ENCODE measurements at regions not wholly inside any gene's neighbourhood (a gene's known extent, or its start where the extent isn't known, plus 50 kb on each side); places are given as distances from the start of the nearest gene placed in this dataset.

DNA sequence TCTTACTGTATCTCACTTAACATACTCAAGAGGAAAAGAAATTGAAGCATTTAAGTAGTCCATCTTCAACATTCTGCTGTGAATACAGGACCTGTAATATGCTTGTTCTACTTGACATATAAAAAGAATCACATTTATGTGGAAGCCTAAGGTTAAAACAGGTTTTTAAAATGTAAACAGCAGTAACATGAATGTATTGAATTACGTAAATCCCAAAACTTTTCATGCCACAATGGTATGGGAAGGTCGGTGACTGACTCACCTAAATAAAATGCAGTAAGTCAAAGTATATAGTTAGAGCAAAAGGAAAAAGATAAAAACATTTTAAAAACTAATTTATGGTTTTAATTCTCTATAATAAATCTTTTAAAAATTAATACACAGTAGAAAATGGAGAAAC lies 115.7 kb upstream of the TJP1 start (continued):
- TF ChIP-seq, protein P1, sequence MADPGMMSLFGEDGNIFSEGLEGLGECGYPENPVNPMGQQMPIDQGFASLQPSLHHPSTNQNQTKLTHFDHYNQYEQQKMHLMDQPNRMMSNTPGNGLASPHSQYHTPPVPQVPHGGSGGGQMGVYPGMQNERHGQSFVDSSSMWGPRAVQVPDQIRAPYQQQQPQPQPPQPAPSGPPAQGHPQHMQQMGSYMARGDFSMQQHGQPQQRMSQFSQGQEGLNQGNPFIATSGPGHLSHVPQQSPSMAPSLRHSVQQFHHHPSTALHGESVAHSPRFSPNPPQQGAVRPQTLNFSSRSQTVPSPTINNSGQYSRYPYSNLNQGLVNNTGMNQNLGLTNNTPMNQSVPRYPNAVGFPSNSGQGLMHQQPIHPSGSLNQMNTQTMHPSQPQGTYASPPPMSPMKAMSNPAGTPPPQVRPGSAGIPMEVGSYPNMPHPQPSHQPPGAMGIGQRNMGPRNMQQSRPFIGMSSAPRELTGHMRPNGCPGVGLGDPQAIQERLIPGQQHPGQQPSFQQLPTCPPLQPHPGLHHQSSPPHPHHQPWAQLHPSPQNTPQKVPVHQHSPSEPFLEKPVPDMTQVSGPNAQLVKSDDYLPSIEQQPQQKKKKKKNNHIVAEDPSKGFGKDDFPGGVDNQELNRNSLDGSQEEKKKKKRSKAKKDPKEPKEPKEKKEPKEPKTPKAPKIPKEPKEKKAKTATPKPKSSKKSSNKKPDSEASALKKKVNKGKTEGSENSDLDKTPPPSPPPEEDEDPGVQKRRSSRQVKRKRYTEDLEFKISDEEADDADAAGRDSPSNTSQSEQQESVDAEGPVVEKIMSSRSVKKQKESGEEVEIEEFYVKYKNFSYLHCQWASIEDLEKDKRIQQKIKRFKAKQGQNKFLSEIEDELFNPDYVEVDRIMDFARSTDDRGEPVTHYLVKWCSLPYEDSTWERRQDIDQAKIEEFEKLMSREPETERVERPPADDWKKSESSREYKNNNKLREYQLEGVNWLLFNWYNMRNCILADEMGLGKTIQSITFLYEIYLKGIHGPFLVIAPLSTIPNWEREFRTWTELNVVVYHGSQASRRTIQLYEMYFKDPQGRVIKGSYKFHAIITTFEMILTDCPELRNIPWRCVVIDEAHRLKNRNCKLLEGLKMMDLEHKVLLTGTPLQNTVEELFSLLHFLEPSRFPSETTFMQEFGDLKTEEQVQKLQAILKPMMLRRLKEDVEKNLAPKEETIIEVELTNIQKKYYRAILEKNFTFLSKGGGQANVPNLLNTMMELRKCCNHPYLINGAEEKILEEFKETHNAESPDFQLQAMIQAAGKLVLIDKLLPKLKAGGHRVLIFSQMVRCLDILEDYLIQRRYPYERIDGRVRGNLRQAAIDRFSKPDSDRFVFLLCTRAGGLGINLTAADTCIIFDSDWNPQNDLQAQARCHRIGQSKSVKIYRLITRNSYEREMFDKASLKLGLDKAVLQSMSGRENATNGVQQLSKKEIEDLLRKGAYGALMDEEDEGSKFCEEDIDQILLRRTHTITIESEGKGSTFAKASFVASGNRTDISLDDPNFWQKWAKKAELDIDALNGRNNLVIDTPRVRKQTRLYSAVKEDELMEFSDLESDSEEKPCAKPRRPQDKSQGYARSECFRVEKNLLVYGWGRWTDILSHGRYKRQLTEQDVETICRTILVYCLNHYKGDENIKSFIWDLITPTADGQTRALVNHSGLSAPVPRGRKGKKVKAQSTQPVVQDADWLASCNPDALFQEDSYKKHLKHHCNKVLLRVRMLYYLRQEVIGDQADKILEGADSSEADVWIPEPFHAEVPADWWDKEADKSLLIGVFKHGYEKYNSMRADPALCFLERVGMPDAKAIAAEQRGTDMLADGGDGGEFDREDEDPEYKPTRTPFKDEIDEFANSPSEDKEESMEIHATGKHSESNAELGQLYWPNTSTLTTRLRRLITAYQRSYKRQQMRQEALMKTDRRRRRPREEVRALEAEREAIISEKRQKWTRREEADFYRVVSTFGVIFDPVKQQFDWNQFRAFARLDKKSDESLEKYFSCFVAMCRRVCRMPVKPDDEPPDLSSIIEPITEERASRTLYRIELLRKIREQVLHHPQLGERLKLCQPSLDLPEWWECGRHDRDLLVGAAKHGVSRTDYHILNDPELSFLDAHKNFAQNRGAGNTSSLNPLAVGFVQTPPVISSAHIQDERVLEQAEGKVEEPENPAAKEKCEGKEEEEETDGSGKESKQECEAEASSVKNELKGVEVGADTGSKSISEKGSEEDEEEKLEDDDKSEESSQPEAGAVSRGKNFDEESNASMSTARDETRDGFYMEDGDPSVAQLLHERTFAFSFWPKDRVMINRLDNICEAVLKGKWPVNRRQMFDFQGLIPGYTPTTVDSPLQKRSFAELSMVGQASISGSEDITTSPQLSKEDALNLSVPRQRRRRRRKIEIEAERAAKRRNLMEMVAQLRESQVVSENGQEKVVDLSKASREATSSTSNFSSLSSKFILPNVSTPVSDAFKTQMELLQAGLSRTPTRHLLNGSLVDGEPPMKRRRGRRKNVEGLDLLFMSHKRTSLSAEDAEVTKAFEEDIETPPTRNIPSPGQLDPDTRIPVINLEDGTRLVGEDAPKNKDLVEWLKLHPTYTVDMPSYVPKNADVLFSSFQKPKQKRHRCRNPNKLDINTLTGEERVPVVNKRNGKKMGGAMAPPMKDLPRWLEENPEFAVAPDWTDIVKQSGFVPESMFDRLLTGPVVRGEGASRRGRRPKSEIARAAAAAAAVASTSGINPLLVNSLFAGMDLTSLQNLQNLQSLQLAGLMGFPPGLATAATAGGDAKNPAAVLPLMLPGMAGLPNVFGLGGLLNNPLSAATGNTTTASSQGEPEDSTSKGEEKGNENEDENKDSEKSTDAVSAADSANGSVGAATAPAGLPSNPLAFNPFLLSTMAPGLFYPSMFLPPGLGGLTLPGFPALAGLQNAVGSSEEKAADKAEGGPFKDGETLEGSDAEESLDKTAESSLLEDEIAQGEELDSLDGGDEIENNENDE (IDR thresholded peaks at IDR 0.05; ENCODE audit: insufficient replicate concordance, low read length) = no peak
- TF ChIP-seq JUN (IDR thresholded peaks at IDR 0.05; ENCODE audit: low read depth, low read length) (no peak), BACH1 (IDR thresholded peaks at IDR 0.05; ENCODE audit: low read length) (no peak), TAF7 (optimal IDR thresholded peaks at IDR 0.05; ENCODE audit: borderline replicate concordance, low read depth, low read length) (no peak), KDM1A (IDR thresholded peaks at IDR 0.05; ENCODE audit: borderline replicate concordance, low read length) (no peak), PHF8 (conservative IDR thresholded peaks at IDR 0.05; ENCODE audit: low read depth, low read length) (no peak), ZNF274 (IDR thresholded peaks at IDR 0.05; ENCODE audit: borderline replicate concordance, extremely low read depth, low read length) (no peak), CEBPB (IDR thresholded peaks at IDR 0.05; ENCODE audit: low read depth, low read length) (no peak)
- TF ChIP-seq, protein P2, sequence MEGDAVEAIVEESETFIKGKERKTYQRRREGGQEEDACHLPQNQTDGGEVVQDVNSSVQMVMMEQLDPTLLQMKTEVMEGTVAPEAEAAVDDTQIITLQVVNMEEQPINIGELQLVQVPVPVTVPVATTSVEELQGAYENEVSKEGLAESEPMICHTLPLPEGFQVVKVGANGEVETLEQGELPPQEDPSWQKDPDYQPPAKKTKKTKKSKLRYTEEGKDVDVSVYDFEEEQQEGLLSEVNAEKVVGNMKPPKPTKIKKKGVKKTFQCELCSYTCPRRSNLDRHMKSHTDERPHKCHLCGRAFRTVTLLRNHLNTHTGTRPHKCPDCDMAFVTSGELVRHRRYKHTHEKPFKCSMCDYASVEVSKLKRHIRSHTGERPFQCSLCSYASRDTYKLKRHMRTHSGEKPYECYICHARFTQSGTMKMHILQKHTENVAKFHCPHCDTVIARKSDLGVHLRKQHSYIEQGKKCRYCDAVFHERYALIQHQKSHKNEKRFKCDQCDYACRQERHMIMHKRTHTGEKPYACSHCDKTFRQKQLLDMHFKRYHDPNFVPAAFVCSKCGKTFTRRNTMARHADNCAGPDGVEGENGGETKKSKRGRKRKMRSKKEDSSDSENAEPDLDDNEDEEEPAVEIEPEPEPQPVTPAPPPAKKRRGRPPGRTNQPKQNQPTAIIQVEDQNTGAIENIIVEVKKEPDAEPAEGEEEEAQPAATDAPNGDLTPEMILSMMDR (IDR thresholded peaks at IDR 0.05; ENCODE audit: control extremely low read depth in 1 of 3, insufficient read depth in 1 of 3, low read depth in 1 of 3, low read length in 3 of 3) = no peak
